HEK293T (cell line): ENCODE measurements at regions not wholly inside any gene's neighbourhood (a gene's known extent, or its start where the extent isn't known, plus 50 kb on each side); places are given as distances from the start of the nearest gene placed in this dataset.

Experiments used
- FOXA1 ChIP-seq: fragments of 450-650 bp; IDR thresholded peaks from 2 replicates; pipeline ENCODE4 v1.6.1; 2016; ENCODE audit warnings: mild to moderate bottlenecking
- NFRKB ChIP-seq: fragments of 450-650 bp; IDR thresholded peaks from 2 replicates; pipeline ENCODE4 v1.6.1; 2016; ENCODE audit warnings: mild to moderate bottlenecking, moderate library complexity
- SUZ12 ChIP-seq: fragments of 450-650 bp; IDR thresholded peaks from 2 replicates; pipeline ENCODE4 v1.6.1; 2016; ENCODE audit warnings: mild to moderate bottlenecking

- TF ChIP-seq SUZ12 (no peak), NFRKB (no peak), FOXA1 (no peak)
These were observed 477.4 kb upstream of the CHST9 start for GRCh38 chr18:27662537-27662936.
